PC-9 (cell line): ENCODE measurements at regions not wholly inside any gene's neighbourhood (a gene's known extent, or its start where the extent isn't known, plus 50 kb on each side); places are given as distances from the start of the nearest gene placed in this dataset.

Experiments used
- CTCF ChIP-seq: fragments of 200-600 bp; sonication (generic); conservative IDR thresholded peaks from 2 replicates; pipeline ENCODE4 v1.6.1; 2017; ENCODE audit warnings: mixed run types, antibody characterized with exemption, mild to moderate bottlenecking, moderate library complexity
- EZH2 ChIP-seq: fragments of 200-600 bp; sonication (generic); IDR thresholded peaks from 2 replicates; pipeline ENCODE4 v1.8.0; 2017; ENCODE audit warnings: antibody characterized with exemption, low read depth

DNA sequence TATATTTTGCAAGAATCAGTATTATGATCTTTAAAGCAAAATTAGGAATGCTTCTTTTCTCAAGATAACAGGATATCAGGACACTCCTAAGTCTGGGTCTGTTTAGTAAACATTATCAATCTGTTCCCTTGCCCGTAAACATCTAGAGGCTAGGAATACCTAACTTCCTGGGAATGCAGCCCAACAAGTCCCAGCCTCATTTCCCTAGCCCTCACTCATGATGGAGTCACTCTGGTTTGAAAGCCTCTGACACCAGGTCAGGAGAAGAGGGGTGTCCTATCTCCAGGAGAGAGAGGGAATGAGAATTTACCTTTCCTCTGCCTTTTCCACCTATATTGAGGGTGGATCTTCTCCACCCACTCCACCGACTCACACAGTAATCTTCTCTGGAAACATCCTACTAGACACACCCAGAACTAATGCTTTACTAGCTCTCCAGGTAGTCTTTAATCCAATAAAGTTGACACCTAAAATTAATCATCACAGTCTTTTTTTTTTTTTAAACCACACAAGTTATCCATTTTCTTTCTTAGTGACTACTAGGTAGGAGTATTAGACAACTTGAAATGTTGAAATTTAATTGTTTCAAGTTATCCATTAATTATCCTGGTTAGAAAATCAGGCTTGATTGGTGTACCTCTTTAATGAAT lies 659.3 kb downstream of the USP25 start:
- TF ChIP-seq CTCF (no peak), EZH2 (no peak)
